Sigmoid colon (tissue), 4 donors: ENCODE measurements at regions not wholly inside any gene's neighbourhood (a gene's known extent, or its start where the extent isn't known, plus 50 kb on each side); places are given as distances from the start of the nearest gene placed in this dataset.

Experiments used
- CTCF ChIP-seq, 4 experiments: fragments of 450-650 bp in 3 of 4; fragments of 200-600 bp in 1 of 4; IDR thresholded peaks; one replicate each; pipeline ENCODE4 v1.5.1; 2016 to 2019; ENCODE audit warnings: antibody characterized with exemption in 4 of 4, mild to moderate bottlenecking in 3 of 4, moderate library complexity in 2 of 4
- POLR2A ChIP-seq, 2 donors: fragments of 450-650 bp; IDR thresholded peaks; one replicate each; pipeline ENCODE4 v1.6.1; 2016; ENCODE audit warnings: antibody characterized with exemption in 2 of 2, mild to moderate bottlenecking in 2 of 2, moderate library complexity in 2 of 2
- POLR2AphosphoS5 ChIP-seq, 4 donors: sonication (generic); formaldehyde crosslinking; IDR thresholded peaks; one replicate each; pipeline ENCODE4 v1.6.1; 2017; ENCODE audit warnings: antibody characterized with exemption in 4 of 4

- TF ChIP-seq POLR2A (IDR thresholded peaks at IDR 0.05), result no peak
- TF ChIP-seq POLR2AphosphoS5 (IDR thresholded peaks at IDR 0.05), result no peak
- TF ChIP-seq CTCF (IDR thresholded peaks at IDR 0.05), result no peak
These were observed 182.4 kb downstream of the PTEN start for GRCh38 chr10:88045656-88046415.
